ENCODE measurements at regions not wholly inside any gene's neighbourhood (a gene's known extent, or its start where the extent isn't known, plus 50 kb on each side); places are given as distances from the start of the nearest gene placed in this dataset.
"Not testable (repeated sequence)": the region's sequence is repeated elsewhere in the genome, so short reads cannot be mapped to it uniquely, and the experiment has no call there.

- 80% methylated on average over 1 of the region's 4 CpGs for WGBS (ENCODE audit: insufficient coverage)
- H3K27me3 ChIP-seq (ENCODE audit: control insufficient read depth in 2 of 2, insufficient read depth in 2 of 2, low read length in 2 of 2) = no peaks in the 10 kb centered on the region
- Mint-ChIP-seq H3K27ac (no peak overlapping the region), H3K4me1 (no peaks in the 10 kb centered on the region), H3K9me3 (peaks cover 0 to 3% (median 1%) of the 10 kb centered on the region in 7 donors), H3K36me3 (no peaks in the 10 kb centered on the region), H3K4me3 (no peak overlapping the region), H3K27me3 (ENCODE audit: low read depth in 3 of 3) (peaks cover 0 to 1% (median 0%) of the 10 kb centered on the region in 3 donors)
- H2AFZ ChIP-seq (ENCODE audit: insufficient read depth, low read depth, low read length, poor library complexity, severe bottlenecking) = no peak overlapping the region
- H3K36me3 ChIP-seq (replicated peaks in 1 of 2; ENCODE audit: control insufficient read depth in 1 of 2, insufficient read depth in 2 of 2, low read length in 2 of 2) = no peaks in the 10 kb centered on the region
- no peaks in the 10 kb centered on the region for H3K79me2 ChIP-seq (ENCODE audit: insufficient read depth, low read length)
- intact Hi-C loops (cut with micrococcal nuclease) = no loop called here
- DNase-seq = no peak
- no peaks in the 10 kb centered on the region for H3K4me1 ChIP-seq (ENCODE audit: control insufficient read depth in 1 of 2, insufficient read depth in 2 of 2, low read length in 2 of 2)
- H3K4me3 ChIP-seq (replicated peaks in 1 of 3; ENCODE audit: low read depth in 2 of 3, low read length in 3 of 3) = no peak overlapping the region
- H4K20me1 ChIP-seq (ENCODE audit: insufficient read depth, low read length) = no peaks in the 10 kb centered on the region
- TF ChIP-seq CTCF (IDR thresholded peaks at IDR 0.05) = no peak
- H3K4me2 ChIP-seq (replicated peaks; ENCODE audit: extremely low read depth, low read length, poor library complexity, severe bottlenecking) = no peak overlapping the region
- no peak overlapping the region for H3K9ac ChIP-seq (ENCODE audit: insufficient read depth, low read length, poor library complexity, severe bottlenecking)
- no peak overlapping the region for H3K27ac ChIP-seq (ENCODE audit: low read depth in 1 of 2, low read length in 2 of 2)
- H3K9me3 ChIP-seq (replicated peaks in 1 of 2; ENCODE audit: control insufficient read depth in 1 of 2, insufficient read depth in 1 of 2, low read length in 2 of 2) = no peaks in the 10 kb centered on the region
Measured at GRCh38 chr14:37816743-37817295, 221.4 kb downstream of the TTC6 start.

GRCh38 chr14:37819155-37820015 lies 224.0 kb downstream of the TTC6 start:
- H4K20me1 ChIP-seq (ENCODE audit: insufficient read depth, low read length) = no peaks in the 10 kb centered on the region
- H3K79me2 ChIP-seq (ENCODE audit: insufficient read depth, low read length) = no peaks in the 10 kb centered on the region
- WGBS (ENCODE audit: insufficient coverage) = 30% methylated on average over 2 of the region's 8 CpGs
- no peaks in the 10 kb centered on the region for H3K4me1 ChIP-seq (ENCODE audit: control insufficient read depth in 1 of 2, insufficient read depth in 2 of 2, low read length in 2 of 2)
- no peak overlapping the region for H3K27ac ChIP-seq (ENCODE audit: low read depth in 1 of 2, low read length in 2 of 2)
- no peak overlapping the region for H3K9ac ChIP-seq (ENCODE audit: insufficient read depth, low read length, poor library complexity, severe bottlenecking)
- H3K36me3 Mint-ChIP-seq = no peaks in the 10 kb centered on the region
- no peak for DNase-seq
- H3K4me1 Mint-ChIP-seq = no peaks in the 10 kb centered on the region
- H2AFZ ChIP-seq (ENCODE audit: insufficient read depth, low read depth, low read length, poor library complexity, severe bottlenecking) = no peak overlapping the region
- no peak for TF ChIP-seq CTCF (IDR thresholded peaks at IDR 0.05)
- H3K27me3 Mint-ChIP-seq (ENCODE audit: low read depth in 3 of 3) = peaks cover 0 to 1% (median 0%) of the 10 kb centered on the region in 3 donors
- H3K27ac Mint-ChIP-seq = no peak overlapping the region
- H3K9me3 ChIP-seq (replicated peaks in 1 of 2; ENCODE audit: control insufficient read depth in 1 of 2, insufficient read depth in 1 of 2, low read length in 2 of 2) = no peaks in the 10 kb centered on the region
- no peak overlapping the region for H3K4me3 Mint-ChIP-seq
- no peaks in the 10 kb centered on the region for H3K36me3 ChIP-seq (replicated peaks in 1 of 2; ENCODE audit: control insufficient read depth in 1 of 2, insufficient read depth in 2 of 2, low read length in 2 of 2)
- no peak overlapping the region for H3K4me2 ChIP-seq (replicated peaks; ENCODE audit: extremely low read depth, low read length, poor library complexity, severe bottlenecking)
- no peaks in the 10 kb centered on the region for H3K27me3 ChIP-seq (ENCODE audit: control insufficient read depth in 2 of 2, insufficient read depth in 2 of 2, low read length in 2 of 2)
- intact Hi-C loops (cut with micrococcal nuclease) = no loop called here
- H3K4me3 ChIP-seq (replicated peaks in 1 of 3; ENCODE audit: low read depth in 2 of 3, low read length in 3 of 3) = no peak overlapping the region
- H3K9me3 Mint-ChIP-seq = peaks cover 0 to 4% (median 1%) of the 10 kb centered on the region in 7 donors

GRCh38 chr14:37820810-37821209 lies 225.4 kb downstream of the TTC6 start:
- H4K20me1 ChIP-seq (ENCODE audit: insufficient read depth, low read length); H3K79me2 ChIP-seq (ENCODE audit: insufficient read depth, low read length); H3K4me1 ChIP-seq (ENCODE audit: control insufficient read depth in 1 of 2, insufficient read depth in 2 of 2, low read length in 2 of 2); DNase-seq; H3K36me3 Mint-ChIP-seq; H3K9me3 Mint-ChIP-seq; H3K27me3 ChIP-seq (ENCODE audit: control insufficient read depth in 2 of 2, insufficient read depth in 2 of 2, low read length in 2 of 2); H3K27ac Mint-ChIP-seq; H3K9me3 ChIP-seq (replicated peaks in 1 of 2; ENCODE audit: control insufficient read depth in 1 of 2, insufficient read depth in 1 of 2, low read length in 2 of 2); H3K4me3 Mint-ChIP-seq; H3K9ac ChIP-seq (ENCODE audit: insufficient read depth, low read length, poor library complexity, severe bottlenecking); H3K4me2 ChIP-seq (replicated peaks; ENCODE audit: extremely low read depth, low read length, poor library complexity, severe bottlenecking); H3K4me3 ChIP-seq (replicated peaks in 1 of 3; ENCODE audit: low read depth in 2 of 3, low read length in 3 of 3); H3K27me3 Mint-ChIP-seq (ENCODE audit: low read depth in 3 of 3); intact Hi-C loops (cut with micrococcal nuclease); H2AFZ ChIP-seq (ENCODE audit: insufficient read depth, low read depth, low read length, poor library complexity, severe bottlenecking); H3K36me3 ChIP-seq (replicated peaks in 1 of 2; ENCODE audit: control insufficient read depth in 1 of 2, insufficient read depth in 2 of 2, low read length in 2 of 2); H3K4me1 Mint-ChIP-seq; H3K27ac ChIP-seq (ENCODE audit: low read depth in 1 of 2, low read length in 2 of 2): not testable (repeated sequence)

All from CD14-positive monocyte (primary cell).